ENCODE measurements at regions not wholly inside any gene's neighbourhood (a gene's known extent, or its start where the extent isn't known, plus 50 kb on each side); places are given as distances from the start of the nearest gene placed in this dataset.
"Not testable (repeated sequence)": the region's sequence is repeated elsewhere in the genome, so short reads cannot be mapped to it uniquely, and the experiment has no call there.

- no peak overlapping the region for H3K27ac Mint-ChIP-seq
- no peaks in the 10 kb centered on the region for H3K4me1 Mint-ChIP-seq
- H3K36me3 Mint-ChIP-seq (ENCODE audit: low read depth), result no peaks in the 10 kb centered on the region
- DNase-seq, result no peak
- POLR2A ChIA-PET, result no interaction called here
- H3K27me3 Mint-ChIP-seq, result peaks cover 3% of the 10 kb centered on the region
- CTCF ChIA-PET, result no interaction called here
- no peak overlapping the region for H3K4me3 Mint-ChIP-seq
- no peaks in the 10 kb centered on the region for H3K9me3 Mint-ChIP-seq
Observed at GRCh38 chr6:119830494-119831295, 481.1 kb upstream of the MAN1A1 start.

GRCh38 chr6:119830069-119830468, 480.5 kb upstream of the MAN1A1 start:
- no peak for DNase-seq
- Mint-ChIP-seq H3K27ac (no peak overlapping the region), H3K36me3 (ENCODE audit: low read depth) (no peaks in the 10 kb centered on the region), H3K4me3 (no peak overlapping the region), H3K4me1 (no peaks in the 10 kb centered on the region), H3K27me3 (peaks cover 3% of the 10 kb centered on the region), H3K9me3 (no peaks in the 10 kb centered on the region)
- ChIA-PET POLR2A (no interaction called here), CTCF (interaction anchor here (1.1 kb wide), 1 partner anchor 24 kb away, joined by 3 read pairs; no protein-coding TSS in a partner anchor)

GRCh38 chr6:119829499-119829898, 479.9 kb upstream of the MAN1A1 start:
- H3K9me3 Mint-ChIP-seq; H3K36me3 Mint-ChIP-seq (ENCODE audit: low read depth); H3K27ac Mint-ChIP-seq; POLR2A ChIA-PET; DNase-seq; H3K4me1 Mint-ChIP-seq; H3K27me3 Mint-ChIP-seq; H3K4me3 Mint-ChIP-seq: not testable (repeated sequence)
- CTCF ChIA-PET, result interaction anchor here (1.1 kb wide), 1 partner anchor 25 kb away, joined by 3 read pairs; no protein-coding TSS in a partner anchor

- ChIA-PET POLR2A (no interaction called here), CTCF (interaction anchor here (0.6 to 1.1 kb wide), 2 partner anchors 10 to 25 kb away, joined by 3 read pairs; no protein-coding TSS in a partner anchor)
- Mint-ChIP-seq H3K4me1 (no peaks in the 10 kb centered on the region), H3K27ac (no peak overlapping the region), H3K36me3 (ENCODE audit: low read depth) (no peaks in the 10 kb centered on the region), H3K4me3 (no peak overlapping the region), H3K27me3 (peaks cover 3% of the 10 kb centered on the region), H3K9me3 (no peaks in the 10 kb centered on the region)
- DNase-seq, result no peak
Observed at GRCh38 chr6:119829006-119829405, 479.4 kb upstream of the MAN1A1 start.

GRCh38 chr6:119821380-119821779, 471.8 kb upstream of the MAN1A1 start:
- CTCF ChIA-PET, result no interaction called here
- H3K4me1 Mint-ChIP-seq, result no peaks in the 10 kb centered on the region
- no peak overlapping the region for H3K4me3 Mint-ChIP-seq
- DNase-seq, result no peak
- POLR2A ChIA-PET, result no interaction called here
- H3K36me3 Mint-ChIP-seq (ENCODE audit: low read depth), result no peaks in the 10 kb centered on the region
- H3K27me3 Mint-ChIP-seq, result no peaks in the 10 kb centered on the region
- no peak overlapping the region for H3K27ac Mint-ChIP-seq
- H3K9me3 Mint-ChIP-seq, result no peaks in the 10 kb centered on the region

- Mint-ChIP-seq H3K36me3 (ENCODE audit: low read depth) (no peaks in the 10 kb centered on the region), H3K9me3 (no peaks in the 10 kb centered on the region), H3K27me3 (no peaks in the 10 kb centered on the region), H3K4me3 (no peak overlapping the region), H3K27ac (no peak overlapping the region), H3K4me1 (no peaks in the 10 kb centered on the region)
- ChIA-PET POLR2A (no interaction called here), CTCF (no interaction called here)
- DNase-seq, result no peak
Observed at GRCh38 chr6:119818876-119819275, 469.3 kb upstream of the MAN1A1 start.

- H3K27ac Mint-ChIP-seq, result no peak overlapping the region
- no peaks in the 10 kb centered on the region for H3K4me1 Mint-ChIP-seq
- H3K36me3 Mint-ChIP-seq (ENCODE audit: low read depth), result no peaks in the 10 kb centered on the region
- CTCF ChIA-PET, result no interaction called here
- H3K9me3 Mint-ChIP-seq, result no peaks in the 10 kb centered on the region
- no peak for DNase-seq
- no peaks in the 10 kb centered on the region for H3K27me3 Mint-ChIP-seq
- POLR2A ChIA-PET, result no interaction called here
- H3K4me3 Mint-ChIP-seq, result no peak overlapping the region
Observed at GRCh38 chr6:119814609-119815400, 465.2 kb upstream of the MAN1A1 start.

- Mint-ChIP-seq H3K27me3 (no peaks in the 10 kb centered on the region), H3K4me1 (no peaks in the 10 kb centered on the region), H3K36me3 (ENCODE audit: low read depth) (no peaks in the 10 kb centered on the region), H3K4me3 (no peak overlapping the region), H3K9me3 (no peaks in the 10 kb centered on the region), H3K27ac (no peak overlapping the region)
- ChIA-PET POLR2A (no interaction called here), CTCF (no interaction called here)
- DNase-seq, result no peak
Observed at GRCh38 chr6:119802464-119802863, 452.9 kb upstream of the MAN1A1 start.

- Mint-ChIP-seq H3K27ac (no peak overlapping the region), H3K36me3 (ENCODE audit: low read depth) (no peaks in the 10 kb centered on the region), H3K4me1 (no peaks in the 10 kb centered on the region), H3K27me3 (no peaks in the 10 kb centered on the region), H3K4me3 (no peak overlapping the region), H3K9me3 (no peaks in the 10 kb centered on the region)
- POLR2A ChIA-PET, result no interaction called here
- DNase-seq, result no peak
- CTCF ChIA-PET, result no interaction called here
Observed at GRCh38 chr6:119801056-119801455, 451.5 kb upstream of the MAN1A1 start.

- POLR2A ChIA-PET, result no interaction called here
- Mint-ChIP-seq H3K4me3 (no peak overlapping the region), H3K27ac (no peak overlapping the region), H3K4me1 (no peaks in the 10 kb centered on the region), H3K9me3 (no peaks in the 10 kb centered on the region), H3K36me3 (ENCODE audit: low read depth) (no peaks in the 10 kb centered on the region), H3K27me3 (no peaks in the 10 kb centered on the region)
- no peak for DNase-seq
- CTCF ChIA-PET, result interaction anchor here (1.2 kb wide), 1 partner anchor 27 kb away, joined by 3 read pairs; no protein-coding TSS in a partner anchor
Observed at GRCh38 chr6:119800526-119800925, 451.0 kb upstream of the MAN1A1 start.

GRCh38 chr6:119799596-119800509, 450.3 kb upstream of the MAN1A1 start:
- ChIA-PET CTCF (interaction anchor here (0.6 to 1.2 kb wide), 2 partner anchors 28 to 544 kb away, joined by 3 read pairs; no protein-coding TSS in a partner anchor), POLR2A (no interaction called here)
- Mint-ChIP-seq H3K4me1 (no peaks in the 10 kb centered on the region), H3K36me3 (ENCODE audit: low read depth) (no peaks in the 10 kb centered on the region), H3K9me3 (no peaks in the 10 kb centered on the region), H3K4me3 (no peak overlapping the region), H3K27ac (no peak overlapping the region), H3K27me3 (no peaks in the 10 kb centered on the region)
- DNase-seq, result no peak

GRCh38 chr6:119791736-119792135, 442.2 kb upstream of the MAN1A1 start:
- POLR2A ChIA-PET, result no interaction called here
- Mint-ChIP-seq H3K27ac (no peak overlapping the region), H3K4me1 (no peaks in the 10 kb centered on the region), H3K27me3 (no peaks in the 10 kb centered on the region), H3K36me3 (ENCODE audit: low read depth) (no peaks in the 10 kb centered on the region), H3K9me3 (no peaks in the 10 kb centered on the region), H3K4me3 (no peak overlapping the region)
- CTCF ChIA-PET, result interaction anchor here (1.2 kb wide), 1 partner anchor 12 kb away, joined by 3 read pairs; no protein-coding TSS in a partner anchor
- DNase-seq, result no peak

- no peak overlapping the region for H3K27ac Mint-ChIP-seq
- no peak overlapping the region for H3K4me3 Mint-ChIP-seq
- H3K4me1 Mint-ChIP-seq, result no peaks in the 10 kb centered on the region
- H3K9me3 Mint-ChIP-seq, result no peaks in the 10 kb centered on the region
- CTCF ChIA-PET, result no interaction called here
- POLR2A ChIA-PET, result no interaction called here
- no peak for DNase-seq
- peaks cover 6% of the 10 kb centered on the region for H3K27me3 Mint-ChIP-seq
- no peaks in the 10 kb centered on the region for H3K36me3 Mint-ChIP-seq (ENCODE audit: low read depth)
Observed at GRCh38 chr6:119781365-119781764, 431.8 kb upstream of the MAN1A1 start.
